ENCODE measurements at regions not wholly inside any gene's neighbourhood (a gene's known extent, or its start where the extent isn't known, plus 50 kb on each side); places are given as distances from the start of the nearest gene placed in this dataset.
"Not testable (repeated sequence)": the region's sequence is repeated elsewhere in the genome, so short reads cannot be mapped to it uniquely, and the experiment has no call there.

DNA sequence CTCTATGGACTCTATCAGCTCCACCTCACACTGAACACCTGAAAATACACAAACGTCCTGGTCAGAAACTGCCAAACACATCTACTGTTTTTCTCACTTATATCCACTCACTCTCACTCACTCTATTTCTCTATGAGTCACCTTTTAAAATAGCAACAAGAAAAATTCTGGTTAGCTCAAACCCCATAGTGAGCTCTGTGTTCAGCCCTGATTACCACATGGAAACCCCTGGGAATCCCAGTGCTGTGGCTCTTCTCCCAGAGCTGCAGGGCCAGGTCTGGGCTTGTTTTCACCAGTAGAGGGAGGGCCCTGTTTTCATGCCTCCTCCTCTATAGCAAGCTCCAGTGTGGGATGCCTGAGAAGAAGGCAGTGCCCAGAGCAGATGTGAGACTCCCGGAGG is 1126.1 kb downstream of the TMEM121 start:
- TF ChIP-seq, protein P1, sequence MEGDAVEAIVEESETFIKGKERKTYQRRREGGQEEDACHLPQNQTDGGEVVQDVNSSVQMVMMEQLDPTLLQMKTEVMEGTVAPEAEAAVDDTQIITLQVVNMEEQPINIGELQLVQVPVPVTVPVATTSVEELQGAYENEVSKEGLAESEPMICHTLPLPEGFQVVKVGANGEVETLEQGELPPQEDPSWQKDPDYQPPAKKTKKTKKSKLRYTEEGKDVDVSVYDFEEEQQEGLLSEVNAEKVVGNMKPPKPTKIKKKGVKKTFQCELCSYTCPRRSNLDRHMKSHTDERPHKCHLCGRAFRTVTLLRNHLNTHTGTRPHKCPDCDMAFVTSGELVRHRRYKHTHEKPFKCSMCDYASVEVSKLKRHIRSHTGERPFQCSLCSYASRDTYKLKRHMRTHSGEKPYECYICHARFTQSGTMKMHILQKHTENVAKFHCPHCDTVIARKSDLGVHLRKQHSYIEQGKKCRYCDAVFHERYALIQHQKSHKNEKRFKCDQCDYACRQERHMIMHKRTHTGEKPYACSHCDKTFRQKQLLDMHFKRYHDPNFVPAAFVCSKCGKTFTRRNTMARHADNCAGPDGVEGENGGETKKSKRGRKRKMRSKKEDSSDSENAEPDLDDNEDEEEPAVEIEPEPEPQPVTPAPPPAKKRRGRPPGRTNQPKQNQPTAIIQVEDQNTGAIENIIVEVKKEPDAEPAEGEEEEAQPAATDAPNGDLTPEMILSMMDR (IDR thresholded peaks at IDR 0.05; ENCODE audit: insufficient read depth, low read depth, low read length), result no peak
- no peak for TF ChIP-seq EZH2 (IDR thresholded peaks at IDR 0.05; ENCODE audit: insufficient read depth, low read length)
- peaks cover 5% of the 10 kb centered on the region for H3K9me3 ChIP-seq (ENCODE audit: insufficient read depth, low read depth, low read length)
- Mint-ChIP-seq H3K36me3 (ENCODE audit: low read depth, unreplicated experiment) (no peaks in the 10 kb centered on the region), H3K4me3 (ENCODE audit: unreplicated experiment) (no peak overlapping the region), H3K9me3 (ENCODE audit: unreplicated experiment) (peaks cover 22% of the 10 kb centered on the region), H3K27ac (ENCODE audit: unreplicated experiment) (no peak overlapping the region), H3K27me3 (ENCODE audit: low read depth, unreplicated experiment) (no peaks in the 10 kb centered on the region), H3K4me1 (ENCODE audit: low read depth, unreplicated experiment) (no peaks in the 10 kb centered on the region)
- H3K4me3 ChIP-seq (ENCODE audit: insufficient read depth, low read depth, low read length), result no peak overlapping the region
- H3K27ac ChIP-seq (ENCODE audit: low read depth, low read length), result no peak overlapping the region
- no peak overlapping the region for H3K4me2 ChIP-seq (ENCODE audit: low read length)
- H3K4me1 ChIP-seq (ENCODE audit: insufficient read depth, low read length), result no peaks in the 10 kb centered on the region
- no peaks in the 10 kb centered on the region for H3K79me2 ChIP-seq (ENCODE audit: insufficient read depth, low read length)
- no peaks in the 10 kb centered on the region for H3K27me3 ChIP-seq (ENCODE audit: insufficient read depth, low read length)
- H3K9ac ChIP-seq (ENCODE audit: low read length), result no peak overlapping the region
- no peak for DNase-seq (ENCODE audit: low read depth)
- H2AFZ ChIP-seq (ENCODE audit: low read depth, low read length), result no peak overlapping the region
- H4K20me1 ChIP-seq (ENCODE audit: insufficient read depth, low read length), result no peaks in the 10 kb centered on the region
- no peaks in the 10 kb centered on the region for H3K36me3 ChIP-seq (ENCODE audit: insufficient read depth, low read length)
- FAIRE-seq, result no peak

DNA sequence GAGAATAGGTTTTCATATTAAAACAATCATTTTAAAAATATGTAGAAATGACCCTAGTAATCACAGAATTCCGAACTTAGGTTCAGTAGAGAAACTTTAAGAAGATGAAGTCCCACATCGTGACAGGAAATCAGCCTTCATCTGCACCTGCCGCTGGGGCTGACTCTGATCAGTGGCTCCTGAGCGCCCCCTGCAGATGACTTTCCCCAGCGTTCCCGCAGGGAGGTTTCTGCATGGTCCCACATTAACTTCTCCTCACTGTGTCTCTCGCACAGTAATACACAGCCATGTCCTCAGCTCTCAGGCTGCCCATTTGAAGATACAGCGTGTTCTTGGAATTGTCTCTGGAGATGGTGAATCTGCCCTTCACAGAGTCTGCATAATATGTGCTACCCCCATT is 1131.1 kb downstream of the TMEM121 start:
- Mint-ChIP-seq H3K36me3 (ENCODE audit: low read depth, unreplicated experiment) (no peaks in the 10 kb centered on the region), H3K27me3 (ENCODE audit: low read depth, unreplicated experiment) (no peaks in the 10 kb centered on the region), H3K27ac (ENCODE audit: unreplicated experiment) (no peak overlapping the region), H3K4me1 (ENCODE audit: low read depth, unreplicated experiment) (no peaks in the 10 kb centered on the region), H3K9me3 (ENCODE audit: unreplicated experiment) (peaks cover 26% of the 10 kb centered on the region), H3K4me3 (ENCODE audit: unreplicated experiment) (no peak overlapping the region)
- DNase-seq (ENCODE audit: low read depth) (no peak), FAIRE-seq (no peak)
- H3K27ac ChIP-seq (ENCODE audit: low read depth, low read length), result no peak overlapping the region
- no peak overlapping the region for H3K9ac ChIP-seq (ENCODE audit: low read length)
- H3K27me3 ChIP-seq (ENCODE audit: insufficient read depth, low read length), result no peaks in the 10 kb centered on the region
- no peaks in the 10 kb centered on the region for H3K36me3 ChIP-seq (ENCODE audit: insufficient read depth, low read length)
- H3K9me3 ChIP-seq (ENCODE audit: insufficient read depth, low read depth, low read length), result no peaks in the 10 kb centered on the region
- TF ChIP-seq, protein P1 (IDR thresholded peaks at IDR 0.05; ENCODE audit: insufficient read depth, low read depth, low read length), result no peak
- TF ChIP-seq EZH2 (IDR thresholded peaks at IDR 0.05; ENCODE audit: insufficient read depth, low read length), result no peak
- no peak overlapping the region for H3K4me2 ChIP-seq (ENCODE audit: low read length)
- H2AFZ ChIP-seq (ENCODE audit: low read depth, low read length), result no peak overlapping the region
- no peaks in the 10 kb centered on the region for H3K4me1 ChIP-seq (ENCODE audit: insufficient read depth, low read length)
- no peak overlapping the region for H3K4me3 ChIP-seq (ENCODE audit: insufficient read depth, low read depth, low read length)
- no peaks in the 10 kb centered on the region for H4K20me1 ChIP-seq (ENCODE audit: insufficient read depth, low read length)
- H3K79me2 ChIP-seq (ENCODE audit: insufficient read depth, low read length), result no peaks in the 10 kb centered on the region

DNA sequence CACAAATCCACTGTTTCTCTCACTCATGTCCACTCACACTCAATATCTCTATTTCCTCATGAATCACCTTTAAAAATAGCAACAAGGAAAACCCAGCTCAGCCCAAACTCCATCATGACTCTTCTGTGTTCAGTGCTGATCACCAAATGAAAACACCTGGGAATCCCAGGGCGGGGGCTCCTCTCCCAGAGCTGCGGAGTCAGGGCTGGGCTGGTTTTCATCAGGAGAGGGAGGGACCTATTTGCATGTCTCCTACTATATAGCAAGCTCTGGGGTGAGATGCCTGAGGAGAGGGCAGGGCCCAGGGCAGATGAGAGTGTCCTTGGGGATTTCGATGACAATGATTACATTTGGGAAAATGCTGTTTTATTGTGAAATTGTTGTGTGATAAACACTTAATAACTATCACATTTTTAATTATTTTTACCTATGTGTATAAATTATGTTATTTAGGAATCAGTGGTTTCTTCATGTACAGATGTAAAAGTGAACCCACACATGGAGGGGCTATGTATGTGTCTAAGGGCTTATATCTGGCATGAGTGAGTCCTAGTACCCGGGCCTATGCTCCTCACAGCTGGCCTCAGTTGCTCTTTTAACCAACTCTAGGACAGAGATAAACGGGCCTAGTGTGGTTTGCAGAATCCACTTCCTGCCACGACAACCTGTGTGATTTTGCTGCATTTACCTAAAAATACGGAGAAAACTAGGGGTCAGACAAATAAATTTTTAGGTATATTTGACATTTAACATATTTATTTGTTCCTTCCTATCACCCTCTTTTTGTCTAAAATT is 1131.9 kb downstream of the TMEM121 start:
- H3K4me3 ChIP-seq (ENCODE audit: insufficient read depth, low read depth, low read length); H3K27ac Mint-ChIP-seq (ENCODE audit: unreplicated experiment); H3K9me3 ChIP-seq (ENCODE audit: insufficient read depth, low read depth, low read length); H3K36me3 Mint-ChIP-seq (ENCODE audit: low read depth, unreplicated experiment); H3K79me2 ChIP-seq (ENCODE audit: insufficient read depth, low read length); H3K27me3 Mint-ChIP-seq (ENCODE audit: low read depth, unreplicated experiment); H3K36me3 ChIP-seq (ENCODE audit: insufficient read depth, low read length); H4K20me1 ChIP-seq (ENCODE audit: insufficient read depth, low read length); H3K27me3 ChIP-seq (ENCODE audit: insufficient read depth, low read length); H2AFZ ChIP-seq (ENCODE audit: low read depth, low read length); H3K4me2 ChIP-seq (ENCODE audit: low read length); H3K4me3 Mint-ChIP-seq (ENCODE audit: unreplicated experiment); DNase-seq (ENCODE audit: low read depth); H3K27ac ChIP-seq (ENCODE audit: low read depth, low read length); FAIRE-seq; H3K4me1 Mint-ChIP-seq (ENCODE audit: low read depth, unreplicated experiment); H3K9ac ChIP-seq (ENCODE audit: low read length); H3K4me1 ChIP-seq (ENCODE audit: insufficient read depth, low read length): not testable (repeated sequence)
- peaks cover 26% of the 10 kb centered on the region for H3K9me3 Mint-ChIP-seq (ENCODE audit: unreplicated experiment)

DNA sequence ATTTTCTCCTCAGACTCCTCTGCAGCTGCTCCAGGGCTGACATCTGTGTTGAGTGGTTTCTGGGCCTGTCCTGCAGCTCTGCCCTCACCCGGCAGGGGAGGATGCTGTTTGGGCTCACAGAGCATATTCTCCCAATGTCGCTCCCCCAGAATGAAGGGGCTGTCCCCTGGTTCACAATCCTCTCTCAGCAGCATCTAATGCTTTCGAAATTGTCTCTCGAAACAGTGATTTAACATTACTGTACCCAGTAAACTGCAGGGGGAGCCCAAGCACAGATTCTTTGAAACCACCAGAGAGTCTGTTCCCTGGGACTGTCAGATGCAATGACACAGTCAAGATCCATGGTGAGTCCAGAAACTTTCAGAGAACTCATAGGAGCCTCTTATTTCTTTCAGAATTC is 1135.2 kb downstream of the TMEM121 start:
- not testable (repeated sequence) for H3K79me2 ChIP-seq (ENCODE audit: insufficient read depth, low read length); H3K4me1 ChIP-seq (ENCODE audit: insufficient read depth, low read length); H3K36me3 ChIP-seq (ENCODE audit: insufficient read depth, low read length); H3K4me3 ChIP-seq (ENCODE audit: insufficient read depth, low read depth, low read length); H3K4me3 Mint-ChIP-seq (ENCODE audit: unreplicated experiment); H2AFZ ChIP-seq (ENCODE audit: low read depth, low read length); H3K27me3 ChIP-seq (ENCODE audit: insufficient read depth, low read length); DNase-seq (ENCODE audit: low read depth); H3K4me2 ChIP-seq (ENCODE audit: low read length); H4K20me1 ChIP-seq (ENCODE audit: insufficient read depth, low read length); H3K9ac ChIP-seq (ENCODE audit: low read length); H3K36me3 Mint-ChIP-seq (ENCODE audit: low read depth, unreplicated experiment); H3K27ac ChIP-seq (ENCODE audit: low read depth, low read length); H3K27me3 Mint-ChIP-seq (ENCODE audit: low read depth, unreplicated experiment); H3K4me1 Mint-ChIP-seq (ENCODE audit: low read depth, unreplicated experiment); FAIRE-seq; H3K9me3 ChIP-seq (ENCODE audit: insufficient read depth, low read depth, low read length); H3K27ac Mint-ChIP-seq (ENCODE audit: unreplicated experiment)
- H3K9me3 Mint-ChIP-seq (ENCODE audit: unreplicated experiment), result peaks cover 21% of the 10 kb centered on the region
